GM19455 (cell line): ENCODE measurements at regions not wholly inside any gene's neighbourhood (a gene's known extent, or its start where the extent isn't known, plus 50 kb on each side); places are given as distances from the start of the nearest gene placed in this dataset.

Experiments
- ATAC-seq: cut with Tn5 transposase; IDR thresholded peaks from one replicate; pipeline ENCODE4 v1.9.1; 2021; ENCODE audit not compliant: unreplicated experiment

GRCh38 chr10:123567984-123568739, 98.0 kb upstream of the GPR26 start:
- ATAC-seq: no peak

DNA sequence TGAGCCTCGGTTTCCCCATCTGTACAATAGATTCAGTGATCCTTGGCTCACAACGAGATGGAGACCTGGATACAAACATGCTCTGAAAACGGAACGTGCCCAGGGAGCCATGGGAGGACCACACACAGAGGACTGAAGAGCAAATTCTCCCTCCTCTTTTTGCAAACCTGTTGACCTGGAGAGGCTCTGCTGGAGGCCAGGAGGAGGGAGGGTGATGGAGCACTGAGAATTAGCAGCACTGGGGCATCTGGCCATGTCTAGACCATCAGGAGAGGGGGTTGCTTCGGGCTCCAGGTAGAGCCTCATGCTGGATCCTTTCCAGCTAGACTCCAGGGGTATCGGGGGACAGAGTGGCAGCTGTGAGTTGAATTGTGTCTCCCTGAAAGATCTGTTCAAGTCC, 97.4 kb upstream of the GPR26 start:
- ATAC-seq: no peak

DNA sequence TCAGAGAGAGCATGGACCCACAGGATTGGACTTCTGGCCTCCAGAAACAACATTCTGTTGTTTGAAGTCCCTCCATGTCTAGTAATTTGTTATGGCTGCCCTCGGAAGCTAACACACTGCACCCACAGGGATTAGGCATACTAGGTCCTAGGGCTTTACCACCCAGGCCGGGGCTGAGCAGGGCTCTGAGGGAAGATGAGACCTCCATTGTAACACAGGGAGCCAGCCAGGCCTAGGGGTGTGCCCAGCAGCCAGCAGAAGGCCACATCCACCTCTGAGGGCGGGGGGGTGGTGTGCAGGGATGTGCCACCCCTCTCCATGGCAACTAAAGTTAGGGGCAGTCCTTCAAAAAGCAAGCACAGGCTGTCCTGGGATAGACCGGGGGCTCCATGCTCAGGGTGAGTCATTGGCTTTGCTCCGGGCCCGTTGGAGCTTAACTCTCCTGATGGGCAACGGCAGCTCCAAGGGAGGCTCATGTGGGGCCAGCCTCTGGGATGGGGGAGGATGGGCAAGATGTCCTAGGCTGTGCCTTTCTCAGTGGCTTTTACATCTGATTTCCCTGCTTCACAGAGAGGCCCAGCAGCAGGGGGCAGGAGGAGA, 96.6 kb upstream of the GPR26 start:
- no peak for ATAC-seq

DNA sequence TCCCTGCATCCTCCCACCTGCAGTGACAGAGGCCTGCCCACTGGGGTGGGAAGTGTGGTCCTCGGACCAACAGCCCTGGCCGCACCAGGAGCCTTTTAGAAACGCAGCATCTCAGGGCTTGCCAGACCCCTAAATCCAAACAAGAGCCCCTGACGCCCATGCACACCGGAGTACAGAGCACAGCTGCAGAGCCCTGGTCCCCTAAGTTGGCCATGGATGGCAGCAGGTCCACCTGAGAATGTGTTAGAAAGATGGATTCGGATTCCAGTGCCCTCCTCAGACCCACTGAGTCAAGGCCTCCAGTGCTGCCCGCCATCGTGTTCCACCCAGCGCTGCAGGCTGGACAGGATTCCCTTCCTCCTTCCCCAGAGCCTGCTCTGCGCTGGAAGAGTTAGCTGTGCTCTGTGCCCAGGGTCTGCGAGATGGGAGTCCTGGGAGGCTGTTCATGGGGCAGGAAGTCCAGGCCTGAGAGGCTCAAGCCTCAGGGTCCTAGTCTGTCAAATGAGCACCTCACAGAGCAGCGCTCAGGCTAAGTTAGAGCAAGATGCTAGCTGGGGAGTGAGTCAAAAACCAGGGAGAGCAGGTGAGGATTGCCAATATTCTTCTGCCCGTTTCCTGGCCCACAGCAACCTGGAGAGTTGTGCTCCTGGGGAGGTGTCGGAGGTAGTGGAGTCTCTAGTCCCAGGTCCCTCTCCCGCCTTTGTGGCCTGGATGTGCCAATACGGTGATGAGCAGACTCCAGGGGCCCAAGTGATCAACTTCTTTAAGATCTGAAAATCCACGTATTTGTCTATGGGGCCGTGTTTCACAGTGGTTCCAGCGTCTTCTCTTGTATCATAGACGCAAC, 95.9 kb upstream of the GPR26 start:
- ATAC-seq: no peak

GRCh38 chr10:123570898-123571515, 95.1 kb upstream of the GPR26 start:
- ATAC-seq: no peak

DNA sequence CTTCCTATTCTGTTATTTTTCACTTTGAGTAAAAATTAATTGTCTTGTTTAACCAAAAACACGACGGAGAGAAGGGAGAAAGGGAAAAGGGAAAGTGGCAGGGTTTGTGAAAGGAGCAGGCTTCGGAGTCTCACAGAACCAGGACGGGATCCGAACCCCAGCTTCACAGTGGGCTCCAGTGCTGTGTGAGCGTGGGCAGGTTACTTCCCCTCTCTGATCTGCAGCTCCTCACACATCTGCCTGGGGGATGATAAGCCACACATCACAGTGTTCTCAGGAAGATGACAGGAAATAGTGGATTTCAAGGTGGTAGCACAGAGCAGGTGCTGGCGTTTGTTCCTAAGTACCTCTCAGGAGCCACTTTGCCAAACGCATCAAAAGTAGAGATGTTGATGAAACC, 94.2 kb upstream of the GPR26 start:
- ATAC-seq: no peak

DNA sequence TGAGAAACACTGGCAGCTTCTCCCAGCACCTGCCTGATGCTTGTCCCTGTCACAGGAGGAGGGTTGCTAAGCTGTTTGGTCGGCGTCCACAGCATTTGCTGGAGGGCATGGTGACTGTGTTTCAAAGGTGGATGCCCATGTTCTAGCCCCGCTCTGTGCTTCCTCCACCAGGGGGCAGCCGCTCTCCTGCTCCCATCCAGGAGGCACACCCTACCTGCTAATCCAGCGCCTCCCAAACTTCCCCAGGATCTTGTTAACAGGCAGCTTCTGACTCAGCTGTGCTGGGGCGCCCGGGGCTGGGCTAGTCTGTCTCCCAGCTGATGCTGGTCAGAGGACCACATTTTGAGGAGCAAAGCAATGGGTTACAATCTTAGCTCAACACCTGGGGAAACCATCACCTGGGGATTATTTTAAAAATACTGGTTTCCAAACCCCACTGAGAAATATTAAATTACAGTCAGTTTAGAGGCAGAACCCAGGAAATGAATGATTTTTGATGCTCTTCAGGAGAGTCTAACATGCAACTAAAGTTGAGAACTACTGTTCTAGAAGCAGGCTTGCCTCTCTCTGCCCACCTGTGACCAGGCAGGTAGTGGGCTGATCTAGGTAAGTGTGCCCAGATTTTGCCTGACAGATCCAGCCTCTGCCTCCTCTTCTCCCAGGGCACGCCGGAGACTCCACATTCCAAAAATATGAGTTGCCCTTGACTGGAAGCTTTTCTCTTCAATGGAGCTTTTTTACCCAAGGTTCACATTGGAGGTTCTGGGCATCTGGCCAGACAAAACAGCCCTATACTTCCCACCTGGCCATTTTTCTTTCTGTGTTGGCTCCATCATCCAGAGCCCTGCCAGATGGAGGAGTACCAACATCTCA, 92.7 kb upstream of the GPR26 start:
- no peak for ATAC-seq

GRCh38 chr10:123574109-123574698, 92.0 kb upstream of the GPR26 start:
- no peak for ATAC-seq

DNA sequence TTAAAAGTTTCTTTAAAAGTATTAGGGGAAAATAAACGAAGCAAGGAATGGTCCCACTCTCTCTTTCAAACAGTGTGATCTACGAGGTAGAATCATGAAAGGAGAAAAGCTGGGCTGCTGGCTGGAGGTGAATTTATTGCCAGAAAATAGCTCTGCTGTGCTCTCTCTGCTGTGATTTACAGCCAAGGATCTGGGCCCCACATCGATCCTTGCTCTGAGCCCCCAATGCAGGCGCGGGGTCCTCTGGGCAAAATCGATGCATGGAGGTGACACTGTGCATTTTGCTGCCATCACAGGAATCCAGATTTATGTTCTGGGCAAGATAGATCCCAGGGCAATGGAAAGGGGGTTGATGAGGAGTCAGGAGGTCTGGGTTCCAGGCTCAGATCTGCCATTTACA, 91.0 kb upstream of the GPR26 start:
- ATAC-seq: no peak

DNA sequence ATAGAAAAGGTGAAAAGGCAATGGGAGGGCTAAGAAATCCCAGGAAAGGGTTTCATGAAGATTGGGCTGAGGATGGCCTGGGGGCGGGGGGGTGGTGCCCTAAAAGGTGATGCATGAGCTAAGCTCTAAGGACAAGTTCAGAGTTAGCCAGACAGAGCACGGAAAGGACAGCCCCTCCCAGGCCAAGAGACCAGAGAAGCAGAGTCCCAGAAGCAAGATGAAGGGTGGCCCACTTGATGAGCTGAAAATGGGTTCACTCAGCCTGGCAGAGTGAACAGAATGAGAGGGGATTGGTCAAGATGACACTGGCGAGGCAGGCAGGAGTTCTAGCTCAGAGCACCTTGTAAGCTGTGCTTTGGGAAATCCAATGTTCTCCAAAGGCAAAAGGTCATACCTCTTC, 89.4 kb upstream of the GPR26 start:
- ATAC-seq: no peak

DNA sequence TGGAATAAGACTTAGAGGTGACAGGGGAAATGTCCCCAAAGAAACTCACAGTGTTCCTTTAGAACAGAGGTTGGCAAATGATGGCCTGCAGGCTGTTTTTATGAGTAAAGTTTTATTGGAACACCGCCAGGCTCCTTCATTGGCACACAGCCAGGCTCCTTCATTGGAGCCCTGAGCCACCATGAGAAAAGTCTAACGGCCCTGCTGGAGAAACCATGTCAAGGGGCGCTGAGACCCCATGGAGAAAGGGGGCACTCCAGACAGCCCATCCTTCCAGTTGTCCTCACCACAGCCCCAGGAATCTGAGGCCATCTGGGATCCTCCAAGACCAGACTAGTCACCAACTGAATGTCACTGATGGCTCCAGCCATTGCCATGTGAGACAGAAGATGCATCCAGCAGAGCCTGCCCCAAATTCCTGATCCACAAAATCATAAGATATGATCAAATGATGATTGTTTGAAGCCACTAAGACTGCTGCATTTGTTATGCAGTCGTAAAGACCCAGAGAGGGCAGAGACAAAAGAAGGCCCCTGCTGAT, 88.2 kb upstream of the GPR26 start:
- ATAC-seq: no peak

GRCh38 chr10:123578721-123579120, 87.4 kb upstream of the GPR26 start:
- ATAC-seq: no peak

GRCh38 chr10:123579675-123580074, 86.5 kb upstream of the GPR26 start:
- no peak for ATAC-seq

GRCh38 chr10:123580426-123580825, 85.7 kb upstream of the GPR26 start:
- ATAC-seq: no peak

DNA sequence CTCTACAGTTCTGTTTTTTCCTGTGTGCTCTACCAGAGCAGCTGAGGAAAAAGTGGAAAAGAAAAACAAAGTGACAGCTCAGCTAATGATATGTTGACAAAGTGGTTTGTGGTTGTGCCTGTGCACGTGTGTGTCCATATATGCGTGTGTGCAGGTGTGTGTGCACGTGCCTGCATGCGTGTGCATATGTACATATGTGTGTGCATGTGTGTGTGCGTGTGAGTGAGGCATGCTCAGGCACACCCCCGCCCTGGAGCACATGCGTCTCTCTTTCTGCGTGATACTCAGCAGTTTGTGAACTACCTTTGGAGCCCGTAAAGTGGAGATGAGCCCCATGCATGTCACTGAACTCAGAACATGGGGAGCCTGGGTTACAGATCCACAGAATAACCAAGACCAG, 84.5 kb upstream of the GPR26 start:
- no peak for ATAC-seq

DNA sequence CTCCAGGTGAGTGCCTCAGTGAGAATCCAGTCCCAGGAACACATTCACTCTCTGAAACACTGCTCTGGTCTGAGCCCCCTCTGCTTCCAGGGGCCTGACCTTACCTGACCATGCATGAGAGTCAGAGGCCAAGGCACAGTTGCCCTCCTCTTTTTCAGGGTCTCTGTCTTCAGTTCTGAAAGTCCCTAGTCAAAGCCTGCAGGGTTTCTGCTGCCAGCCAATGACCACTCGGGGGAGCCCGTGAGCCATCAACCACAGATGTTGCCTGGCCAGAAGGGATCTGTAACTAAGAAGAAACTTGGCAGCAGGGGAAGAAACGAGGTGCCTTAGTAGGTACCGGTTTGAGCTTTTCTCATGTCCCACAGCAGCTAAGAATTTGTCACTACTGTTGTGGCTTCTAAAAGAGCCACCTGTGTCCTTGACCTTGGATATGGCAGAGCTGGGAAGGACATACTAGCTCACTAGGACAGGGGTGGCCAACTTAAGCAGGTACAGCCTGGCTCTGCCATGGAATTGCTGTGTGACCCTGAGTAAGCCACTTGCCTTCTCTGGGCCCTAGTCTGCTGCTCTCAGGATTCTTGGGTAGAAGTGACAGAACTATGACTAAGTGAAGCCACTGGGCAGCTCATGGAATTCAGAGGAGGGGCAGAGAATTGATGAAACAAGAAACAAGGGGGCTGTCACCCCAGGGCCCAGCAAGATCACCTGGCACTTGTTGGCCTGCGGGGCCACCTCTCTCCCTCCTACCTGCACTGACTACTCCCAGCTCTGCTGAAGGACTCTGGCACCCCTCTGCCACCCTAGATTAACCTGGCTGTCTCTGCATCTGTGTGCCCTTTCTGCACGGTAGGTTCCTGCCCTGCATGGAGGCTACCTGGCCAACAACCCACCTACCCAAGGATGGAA, 83.8 kb upstream of the GPR26 start:
- ATAC-seq: no peak

DNA sequence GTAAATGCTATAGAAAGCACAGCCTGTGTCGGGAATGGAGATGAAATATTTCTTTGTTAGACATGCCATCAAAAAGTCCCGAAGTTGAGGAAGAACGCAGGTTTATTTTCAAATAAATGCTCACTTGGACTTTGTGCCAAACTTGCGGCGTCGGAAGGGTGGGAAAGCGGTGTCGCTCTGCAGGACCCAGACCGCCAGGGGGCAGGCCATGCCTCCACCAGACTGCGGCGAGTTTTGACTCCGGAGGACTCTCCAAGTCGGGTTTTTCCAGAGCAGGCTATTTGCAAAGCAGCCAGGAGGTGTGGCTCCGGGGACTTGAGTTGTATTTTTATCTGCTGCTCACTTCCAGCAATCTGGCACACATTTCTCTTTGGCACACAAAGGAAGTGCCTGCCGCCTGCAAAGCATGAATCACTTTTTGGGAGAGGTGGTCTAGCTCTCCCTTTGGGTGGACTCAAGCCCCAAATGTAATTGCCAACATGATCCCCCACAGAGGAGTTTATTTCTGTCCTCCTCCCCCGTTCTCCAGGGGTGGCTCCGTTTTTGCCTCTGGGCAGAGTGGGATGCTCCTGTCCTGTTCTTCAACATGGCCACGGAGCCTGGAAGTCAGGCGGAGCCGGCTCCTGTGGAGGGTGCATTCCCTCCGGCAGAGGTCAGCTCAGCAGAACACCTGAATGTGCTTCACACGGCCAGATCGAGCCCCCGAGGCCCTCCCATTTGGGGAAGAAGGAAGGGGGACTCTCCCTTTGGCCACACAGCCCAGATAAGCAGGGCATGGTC, 82.3 kb upstream of the GPR26 start:
- no peak for ATAC-seq

DNA sequence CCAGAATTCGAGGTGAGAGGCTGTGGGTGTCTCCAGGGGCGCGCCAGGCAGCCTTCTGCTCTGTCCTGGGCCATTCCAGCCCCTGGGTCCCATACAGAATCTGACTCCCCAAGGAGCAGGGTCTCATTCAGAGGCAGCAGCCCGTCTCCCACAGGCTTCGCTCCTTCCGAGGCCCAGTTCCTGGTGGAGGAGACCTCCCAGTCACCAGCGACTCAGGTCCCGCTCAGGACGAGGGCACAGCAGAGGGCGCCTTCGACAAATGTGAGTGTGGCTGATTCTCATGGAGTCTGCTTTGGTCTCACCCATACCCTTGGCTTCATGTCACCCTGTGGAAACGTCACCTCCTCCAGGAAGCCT, 81.8 kb upstream of the GPR26 start:
- no peak for ATAC-seq
